ENCODE measurements at regions not wholly inside any gene's neighbourhood (a gene's known extent, or its start where the extent isn't known, plus 50 kb on each side); places are given as distances from the start of the nearest gene placed in this dataset.
"Not testable (repeated sequence)": the region's sequence is repeated elsewhere in the genome, so short reads cannot be mapped to it uniquely, and the experiment has no call there.

- no peak for DNase-seq (ENCODE audit: low read depth)
- H3K4me3 ChIP-seq (ENCODE audit: low read depth, low read length), result no peak overlapping the region
- TF ChIP-seq CTCF (IDR thresholded peaks at IDR 0.05; ENCODE audit: control insufficient read depth, extremely low read depth, insufficient read depth), result no peak
These were observed 58.4 kb upstream of the NEIL3 start for GRCh38 chr4:177251237-177251636.

- H3K4me3 ChIP-seq (ENCODE audit: low read depth, low read length), result no peak overlapping the region
- DNase-seq (ENCODE audit: low read depth), result no peak
- no peak for TF ChIP-seq CTCF (IDR thresholded peaks at IDR 0.05; ENCODE audit: control insufficient read depth, extremely low read depth, insufficient read depth)
These were observed 54.3 kb upstream of the NEIL3 start for GRCh38 chr4:177255359-177255758.

GRCh38 chr4:177256950-177257349, 52.7 kb upstream of the NEIL3 start:
- TF ChIP-seq CTCF (IDR thresholded peaks at IDR 0.05; ENCODE audit: control insufficient read depth, extremely low read depth, insufficient read depth), result no peak
- H3K4me3 ChIP-seq (ENCODE audit: low read depth, low read length), result no peak overlapping the region
- DNase-seq (ENCODE audit: low read depth), result no peak

GRCh38 chr4:177259466-177259865, 50.2 kb upstream of the NEIL3 start:
- not testable (repeated sequence) for DNase-seq (ENCODE audit: low read depth); H3K4me3 ChIP-seq (ENCODE audit: low read depth, low read length)
